HEK293 (cell line): ENCODE measurements at regions not wholly inside any gene's neighbourhood (a gene's known extent, or its start where the extent isn't known, plus 50 kb on each side); places are given as distances from the start of the nearest gene placed in this dataset.

Experiments used
- CTCF ChIA-PET: fragments of 350-600 bp; formaldehyde crosslinking; extraction: SDS; loops from one replicate; lab custom pipeline; 2021; ENCODE audit warnings: antibody characterized with exemption; lab: Yijun Ruan, JAX
- POLR2A ChIA-PET: fragments of 300-600 bp; formaldehyde crosslinking; extraction: SDS; loops from one replicate; lab custom pipeline; 2020; ENCODE audit warnings: antibody characterized with exemption, inconsistent platforms; lab: Yijun Ruan, JAX
- H3K27ac ChIP-seq: fragments of 200-500 bp; sonication (Bioruptor generic); 2 replicates; pipeline ENCODE4 v1.5.1; 2014; ENCODE audit warnings: low read depth, low read length, control low read depth, inconsistent platforms; ENCODE audit errors: extremely low read depth
- H3K36me3 ChIP-seq, 2 experiments: fragments of 200-500 bp in 1 of 2; sonication (Bioruptor generic) in 1 of 2; 1 replicate in 1 of 2; 2 replicates in 1 of 2; pipeline ENCODE4 v1.5.1; 2014 to 2017; ENCODE audit warnings: inconsistent platforms in 2 of 2, low read length in 2 of 2; ENCODE audit not compliant: control insufficient read depth in 2 of 2, insufficient read depth in 1 of 2
- H3K4me1 ChIP-seq: fragments of 200-500 bp; sonication (Bioruptor generic); 2 replicates; pipeline ENCODE4 v1.5.1; 2014; ENCODE audit warnings: mild to moderate bottlenecking, low read length, inconsistent platforms; ENCODE audit not compliant: control insufficient read depth, insufficient read depth
- H3K4me3 ChIP-seq: 2 replicates; pipeline ENCODE4 v1.5.1; 2011; ENCODE audit warnings: low read depth, mild to moderate bottlenecking, control low read depth, low read length, moderate library complexity
- H3K9me3 ChIP-seq: fragments of 200-500 bp; sonication (Bioruptor generic); 2 replicates; pipeline ENCODE4 v1.5.1; 2014; ENCODE audit warnings: low read depth, low read length, inconsistent platforms; ENCODE audit not compliant: control insufficient read depth, insufficient read depth
- KLF1 ChIP-seq: fragments of 450-650 bp; formaldehyde crosslinking; IDR thresholded peaks from 2 replicates; pipeline ENCODE4 v1.5.1; 2016; ENCODE audit warnings: missing biosample characterization, missing genetic modification characterization
- KLF17 ChIP-seq: fragments of 450-650 bp; formaldehyde crosslinking; IDR thresholded peaks from 2 replicates; pipeline ENCODE4 v1.5.1; 2016; ENCODE audit warnings: missing biosample characterization, missing genetic modification characterization
- SETDB1 ChIP-seq: IDR thresholded peaks from one replicate; pipeline ENCODE4 v1.6.1; 2017; ENCODE audit warnings: mild to moderate bottlenecking, low read length, moderate library complexity, mixed read lengths; ENCODE audit not compliant: insufficient read length
- TRIM28 ChIP-seq: IDR thresholded peaks from 2 replicates; pipeline ENCODE4 v1.6.1; 2011; ENCODE audit warnings: low read length, control low read depth, borderline replicate concordance
- ZBTB11 ChIP-seq: fragments of 450-650 bp; formaldehyde crosslinking; conservative IDR thresholded peaks from 2 replicates; pipeline ENCODE4 v1.5.1; 2016; ENCODE audit warnings: low read depth, missing biosample characterization, missing genetic modification characterization
- ZIC2 ChIP-seq: fragments of 450-650 bp; formaldehyde crosslinking; IDR thresholded peaks from 2 replicates; pipeline ENCODE4 v1.5.1; 2016; ENCODE audit warnings: missing biosample characterization, missing genetic modification characterization
- ZNF121 ChIP-seq: fragments of 450-650 bp; formaldehyde crosslinking; IDR thresholded peaks from 2 replicates; pipeline ENCODE4 v1.5.1; 2016; ENCODE audit warnings: missing biosample characterization, missing genetic modification characterization
- ZNF157 ChIP-seq: fragments of 450-650 bp; formaldehyde crosslinking; IDR thresholded peaks from 2 replicates; pipeline ENCODE4 v1.5.1; 2016; ENCODE audit warnings: missing biosample characterization, missing genetic modification characterization
- ZNF174 ChIP-seq: fragments of 450-650 bp; formaldehyde crosslinking; IDR thresholded peaks from 2 replicates; pipeline ENCODE4 v1.5.0; 2017; ENCODE audit warnings: missing biosample characterization, mild to moderate bottlenecking, missing genetic modification characterization
- ZNF248 ChIP-seq: fragments of 450-650 bp; formaldehyde crosslinking; IDR thresholded peaks from 2 replicates; pipeline ENCODE4 v1.5.1; 2017; ENCODE audit warnings: missing biosample characterization, missing genetic modification characterization
- ZNF341 ChIP-seq: fragments of 450-650 bp; formaldehyde crosslinking; IDR thresholded peaks from 2 replicates; pipeline ENCODE4; 2016; ENCODE audit warnings: low read depth, missing biosample characterization, missing genetic modification characterization
- ZNF433 ChIP-seq: fragments of 450-650 bp; formaldehyde crosslinking; IDR thresholded peaks from 2 replicates; pipeline ENCODE4 v1.5.1; 2016; ENCODE audit warnings: missing biosample characterization, missing genetic modification characterization, low read depth
- ZNF473 ChIP-seq: fragments of 450-650 bp; formaldehyde crosslinking; IDR thresholded peaks from 2 replicates; pipeline ENCODE4 v1.5.1; 2017; ENCODE audit warnings: missing biosample characterization, missing genetic modification characterization
- ZNF610 ChIP-seq: fragments of 450-650 bp; formaldehyde crosslinking; IDR thresholded peaks from 2 replicates; pipeline ENCODE4 v1.5.1; 2016; ENCODE audit warnings: missing biosample characterization, missing genetic modification characterization, borderline replicate concordance
- ZNF624 ChIP-seq: fragments of 450-650 bp; formaldehyde crosslinking; IDR thresholded peaks from 2 replicates; pipeline ENCODE4 v1.5.1; 2017; ENCODE audit warnings: missing biosample characterization, missing genetic modification characterization
- ZNF792 ChIP-seq: fragments of 450-650 bp; formaldehyde crosslinking; IDR thresholded peaks from 2 replicates; pipeline ENCODE4 v1.5.1; 2016; ENCODE audit warnings: missing biosample characterization, missing genetic modification characterization
- ZNF843 ChIP-seq: fragments of 450-650 bp; formaldehyde crosslinking; IDR thresholded peaks from 2 replicates; pipeline ENCODE4 v1.5.1; 2016; ENCODE audit warnings: missing biosample characterization, missing genetic modification characterization

GRCh38 chr16:85162478-85163277, 50.4 kb upstream of the CIBAR2 start:
- ChIA-PET CTCF (interaction anchor here (0.5 to 1.1 kb wide), 3 partner anchors 10 to 594 kb away, joined by 4 read pairs; no protein-coding TSS in a partner anchor), POLR2A (interaction anchor here (0.6 kb wide), 1 partner anchor 14 kb away, joined by 3 read pairs; no protein-coding TSS in a partner anchor)
- no peak overlapping the region for H3K4me3 ChIP-seq
- no peak overlapping the region for H3K27ac ChIP-seq
- H3K4me1 ChIP-seq, result no peaks in the 10 kb centered on the region
- H3K9me3 ChIP-seq, result no peaks in the 10 kb centered on the region
- no peaks in the 10 kb centered on the region for H3K36me3 ChIP-seq
- TF ChIP-seq ZIC2 (peak; percentile 13; the same call in 1 of the 2 replicates), ZNF473 (no peak), ZNF341 (tag by site-specific recombination) (peak; percentile 80)

GRCh38 chr16:85163278-85164112, 51.2 kb upstream of the CIBAR2 start:
- ChIA-PET CTCF (interaction anchor here (0.5 to 1.1 kb wide), 2 partner anchors 49 to 593 kb away, joined by 4 read pairs; no protein-coding TSS in a partner anchor), POLR2A (no interaction called here)
- Histone ChIP-seq H3K9me3 (no peaks in the 10 kb centered on the region), H3K36me3 (no peaks in the 10 kb centered on the region), H3K4me1 (no peaks in the 10 kb centered on the region), H3K27ac (no peak overlapping the region), H3K4me3 (no peak overlapping the region)
- TF ChIP-seq SETDB1, result no peak
- TF ChIP-seq KLF1 (tag by site-specific recombination), result 0 out of 2 replicates have a peak, but pooled peaks have one; percentile 22

GRCh38 chr16:85164431-85164830, 52.2 kb upstream of the CIBAR2 start:
- TF ChIP-seq ZNF121 (tag by site-specific recombination), result no peak
- no peak for TF ChIP-seq ZNF157
- TF ChIP-seq ZNF624 (tag by site-specific recombination), result no peak
- TF ChIP-seq ZNF433 (tag by site-specific recombination), result no peak
- Histone ChIP-seq H3K9me3 (no peaks in the 10 kb centered on the region), H3K4me3 (no peak overlapping the region), H3K27ac (no peak overlapping the region), H3K36me3 (no peaks in the 10 kb centered on the region), H3K4me1 (no peaks in the 10 kb centered on the region)
- CTCF ChIA-PET, result interaction anchor here (0.7 kb wide), 1 partner anchor 15 kb away, joined by 4 read pairs; no protein-coding TSS in a partner anchor
- POLR2A ChIA-PET, result interaction anchor here (0.9 kb wide), 1 partner anchor 31 kb away, joined by 3 read pairs; no protein-coding TSS in a partner anchor

GRCh38 chr16:85164838-85165516, 52.7 kb upstream of the CIBAR2 start:
- H3K4me1 ChIP-seq, result no peaks in the 10 kb centered on the region; the same call in 1 of the 2 replicates
- no peaks in the 10 kb centered on the region for H3K36me3 ChIP-seq
- H3K27ac ChIP-seq, result no peak overlapping the region
- ChIA-PET POLR2A (interaction anchor here (0.9 kb wide), 1 partner anchor 30 kb away, joined by 3 read pairs; no protein-coding TSS in a partner anchor), CTCF (interaction anchor here (0.6 to 0.7 kb wide), 2 partner anchors 16 to 228 kb away, joined by 3 to 4 read pairs; no protein-coding TSS in a partner anchor)
- TF ChIP-seq KLF17 (tag by site-specific recombination), result no peak
- TF ChIP-seq ZNF610 (tag by site-specific recombination), result no peak
- no peak for TF ChIP-seq ZNF843 (tag by site-specific recombination)
- no peak for TF ChIP-seq ZNF792 (tag by site-specific recombination)
- TF ChIP-seq TRIM28, result no peak
- TF ChIP-seq ZNF174 (tag by site-specific recombination), result no peak
- no peak for TF ChIP-seq ZBTB11 (tag by site-specific recombination)
- no peak for TF ChIP-seq ZNF248 (tag by site-specific recombination)
- no peak overlapping the region for H3K4me3 ChIP-seq
- no peaks in the 10 kb centered on the region for H3K9me3 ChIP-seq
